ENCODE measurements at regions not wholly inside any gene's neighbourhood (a gene's known extent, or its start where the extent isn't known, plus 50 kb on each side); places are given as distances from the start of the nearest gene placed in this dataset.

DNA sequence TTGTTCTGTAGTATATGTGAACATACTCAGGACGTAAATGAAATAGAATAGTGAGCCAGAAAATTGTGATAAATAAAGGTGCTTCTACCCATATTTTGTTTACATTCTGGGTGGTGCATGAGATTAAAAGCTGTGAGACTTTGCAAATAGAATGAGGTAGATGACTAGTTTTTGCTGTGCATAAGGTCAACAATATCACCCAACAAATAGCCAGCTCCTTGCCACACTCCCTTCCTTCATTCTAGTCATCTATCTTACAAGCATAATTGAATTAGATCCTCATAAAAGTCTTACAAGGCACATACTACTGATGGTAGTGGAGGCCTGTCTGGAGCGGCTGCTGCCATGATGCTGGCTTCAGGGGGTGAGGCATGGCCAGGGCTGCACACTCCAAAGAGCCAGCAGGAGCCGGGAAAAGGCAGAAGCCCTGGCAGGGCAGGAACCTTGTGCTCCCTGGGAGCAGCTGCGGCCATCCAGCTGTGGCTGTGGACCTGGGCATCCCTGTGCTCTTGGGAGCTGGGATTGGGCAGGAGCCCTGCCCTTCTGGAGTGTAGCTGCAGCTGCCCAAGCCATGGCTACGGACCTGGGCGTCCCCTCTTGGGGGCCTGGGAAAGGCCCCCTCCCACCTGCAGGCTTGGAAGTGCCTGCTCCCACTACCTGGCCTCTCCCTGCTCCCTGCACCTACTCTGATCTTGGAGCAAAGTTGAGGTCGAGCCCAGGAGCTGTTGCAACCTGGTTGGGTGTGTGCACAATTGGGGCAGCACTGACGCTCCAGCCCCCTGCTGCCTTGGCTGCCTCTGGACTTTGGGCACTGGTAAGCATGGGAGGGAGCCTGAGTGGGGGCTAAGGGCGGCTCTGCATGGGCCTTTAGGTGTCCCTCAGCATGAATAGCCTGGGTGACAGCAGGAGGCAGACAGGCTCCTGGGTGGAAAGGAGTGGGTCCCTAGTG, 112.8 kb downstream of the DACT1 start:
- TF ChIP-seq OSR1 (CRISPR knock-in tag; IDR thresholded peaks at IDR 0.05) (no peak), PPARA (CRISPR knock-in tag; IDR thresholded peaks at IDR 0.05; ENCODE audit: borderline replicate concordance) (no peak), CREB5 (CRISPR knock-in tag; IDR thresholded peaks at IDR 0.05; ENCODE audit: low read depth) (no peak), ZFP3 (CRISPR knock-in tag; IDR thresholded peaks at IDR 0.05) (no peak), TSHZ2 (CRISPR knock-in tag; IDR thresholded peaks at IDR 0.05) (no peak), ZNF565 (CRISPR knock-in tag; conservative IDR thresholded peaks at IDR 0.05; ENCODE audit: low read depth) (no peak)
- TF ChIP-seq, protein P1, sequence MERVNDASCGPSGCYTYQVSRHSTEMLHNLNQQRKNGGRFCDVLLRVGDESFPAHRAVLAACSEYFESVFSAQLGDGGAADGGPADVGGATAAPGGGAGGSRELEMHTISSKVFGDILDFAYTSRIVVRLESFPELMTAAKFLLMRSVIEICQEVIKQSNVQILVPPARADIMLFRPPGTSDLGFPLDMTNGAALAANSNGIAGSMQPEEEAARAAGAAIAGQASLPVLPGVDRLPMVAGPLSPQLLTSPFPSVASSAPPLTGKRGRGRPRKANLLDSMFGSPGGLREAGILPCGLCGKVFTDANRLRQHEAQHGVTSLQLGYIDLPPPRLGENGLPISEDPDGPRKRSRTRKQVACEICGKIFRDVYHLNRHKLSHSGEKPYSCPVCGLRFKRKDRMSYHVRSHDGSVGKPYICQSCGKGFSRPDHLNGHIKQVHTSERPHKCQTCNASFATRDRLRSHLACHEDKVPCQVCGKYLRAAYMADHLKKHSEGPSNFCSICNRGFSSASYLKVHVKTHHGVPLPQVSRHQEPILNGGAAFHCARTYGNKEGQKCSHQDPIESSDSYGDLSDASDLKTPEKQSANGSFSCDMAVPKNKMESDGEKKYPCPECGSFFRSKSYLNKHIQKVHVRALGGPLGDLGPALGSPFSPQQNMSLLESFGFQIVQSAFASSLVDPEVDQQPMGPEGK (CRISPR knock-in tag; IDR thresholded peaks at IDR 0.05; ENCODE audit: borderline replicate concordance), result no peak
- TF ChIP-seq, protein P2, sequence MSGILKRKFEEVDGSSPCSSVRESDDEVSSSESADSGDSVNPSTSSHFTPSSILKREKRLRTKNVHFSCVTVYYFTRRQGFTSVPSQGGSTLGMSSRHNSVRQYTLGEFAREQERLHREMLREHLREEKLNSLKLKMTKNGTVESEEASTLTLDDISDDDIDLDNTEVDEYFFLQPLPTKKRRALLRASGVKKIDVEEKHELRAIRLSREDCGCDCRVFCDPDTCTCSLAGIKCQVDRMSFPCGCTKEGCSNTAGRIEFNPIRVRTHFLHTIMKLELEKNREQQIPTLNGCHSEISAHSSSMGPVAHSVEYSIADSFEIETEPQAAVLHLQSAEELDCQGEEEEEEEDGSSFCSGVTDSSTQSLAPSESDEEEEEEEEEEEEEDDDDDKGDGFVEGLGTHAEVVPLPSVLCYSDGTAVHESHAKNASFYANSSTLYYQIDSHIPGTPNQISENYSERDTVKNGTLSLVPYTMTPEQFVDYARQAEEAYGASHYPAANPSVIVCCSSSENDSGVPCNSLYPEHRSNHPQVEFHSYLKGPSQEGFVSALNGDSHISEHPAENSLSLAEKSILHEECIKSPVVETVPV (CRISPR knock-in tag; IDR thresholded peaks at IDR 0.05), result no peak
- ATAC-seq, result no peak

- no peak for ATAC-seq
- TF ChIP-seq OSR1 (CRISPR knock-in tag; IDR thresholded peaks at IDR 0.05) (no peak), ZFP30 (CRISPR knock-in tag; IDR thresholded peaks at IDR 0.05) (no peak), ZNF8 (CRISPR knock-in tag; IDR thresholded peaks at IDR 0.05) (no peak), TCF4 (CRISPR knock-in tag; IDR thresholded peaks at IDR 0.05; ENCODE audit: borderline replicate concordance) (no peak), ZC3H10 (CRISPR knock-in tag; IDR thresholded peaks at IDR 0.05) (no peak), ZFP3 (CRISPR knock-in tag; IDR thresholded peaks at IDR 0.05) (no peak), TSHZ2 (CRISPR knock-in tag; IDR thresholded peaks at IDR 0.05) (no peak), RARB (CRISPR knock-in tag; IDR thresholded peaks at IDR 0.05) (no peak), ESRRG (CRISPR knock-in tag; IDR thresholded peaks at IDR 0.05) (no peak), GLIS3 (CRISPR knock-in tag; IDR thresholded peaks at IDR 0.05) (no peak), ARNTL (CRISPR knock-in tag; IDR thresholded peaks at IDR 0.05; ENCODE audit: borderline replicate concordance, low read depth) (no peak), CREB5 (CRISPR knock-in tag; IDR thresholded peaks at IDR 0.05; ENCODE audit: low read depth) (no peak), ZNF565 (CRISPR knock-in tag; conservative IDR thresholded peaks at IDR 0.05; ENCODE audit: low read depth) (no peak), SNAI2 (CRISPR knock-in tag; IDR thresholded peaks at IDR 0.05) (no peak), BACH2 (CRISPR knock-in tag; IDR thresholded peaks at IDR 0.05; ENCODE audit: borderline replicate concordance) (no peak), TOX (CRISPR knock-in tag; IDR thresholded peaks at IDR 0.05; ENCODE audit: borderline replicate concordance) (no peak), ZNF70 (CRISPR knock-in tag; IDR thresholded peaks at IDR 0.05) (no peak), CSDC2 (CRISPR knock-in tag; IDR thresholded peaks at IDR 0.05) (no peak), ISL1 (CRISPR knock-in tag; IDR thresholded peaks at IDR 0.05) (no peak)
- TF ChIP-seq, protein P2 (CRISPR knock-in tag; IDR thresholded peaks at IDR 0.05), result no peak
Measured at GRCh38 chr14:58751788-58752187, 114.0 kb downstream of the DACT1 start.
